Panc1 (cell line): ENCODE measurements at regions not wholly inside any gene's neighbourhood (a gene's known extent, or its start where the extent isn't known, plus 50 kb on each side); places are given as distances from the start of the nearest gene placed in this dataset.

ENCODE experiments used
- ATAC-seq: fragments of 200-7000 bp; cut with Tn5 transposase; 2 replicates; pipeline ENCODE4 v1.9.1; 2020; ENCODE audit warnings: mild to moderate bottlenecking, moderate library complexity
- BruUV-seq: library from RNA; stranded (reverse); fragments of 400-500 nt; replicated peaks from 2 replicates; lab custom pipeline; 2021; lab: Mats Ljungman, UMichigan
- CTCF ChIA-PET: fragments of 300-600 bp; sonication (Branson Sonifier 250); formaldehyde crosslinking; loops from one replicate; lab custom pipeline; 2022; ENCODE audit warnings: antibody characterized with exemption; lab: Charles Lee
- POLR2A ChIA-PET: fragments of 300-600 bp; sonication (Branson Sonifier 250); formaldehyde crosslinking; loops from one replicate; lab custom pipeline; 2022; ENCODE audit warnings: antibody characterized with exemption; lab: Charles Lee
- DNase-seq: peaks from one replicate; pipeline ENCODE4 v3.0.0-alpha.2; 2010; ENCODE audit warnings: low read depth, low spot score
- H3K27ac ChIP-seq: 2 replicates; pipeline ENCODE4 v1.5.1; 2011; ENCODE audit warnings: mild to moderate bottlenecking, low read length, inconsistent platforms
- H3K27me3 ChIP-seq: fragments of 200-500 bp; sonication (Bioruptor generic); 2 replicates; pipeline ENCODE4 v1.6.0; 2014; ENCODE audit warnings: low read length, inconsistent platforms; ENCODE audit not compliant: control insufficient read depth, insufficient read depth
- H3K36me3 ChIP-seq: fragments of 200-500 bp; sonication (Bioruptor generic); 2 replicates; pipeline ENCODE4 v1.5.1; 2014; ENCODE audit warnings: inconsistent platforms, mild to moderate bottlenecking, low read length, moderate library complexity; ENCODE audit not compliant: control insufficient read depth, insufficient read depth
- H3K4me1 ChIP-seq: 2 replicates; pipeline ENCODE4 v1.5.1; 2011; ENCODE audit warnings: inconsistent platforms, mild to moderate bottlenecking, low read length, moderate library complexity; ENCODE audit not compliant: control insufficient read depth, insufficient read depth
- H3K4me3 ChIP-seq, 2 experiments: 2 replicates each; pipeline ENCODE4 v1.5.1; 2011 to 2012; ENCODE audit warnings: low read depth in 2 of 2, low read length in 2 of 2, mild to moderate bottlenecking in 2 of 2, inconsistent platforms in 1 of 2, moderate library complexity in 1 of 2
- H3K9me3 ChIP-seq: fragments of 200-500 bp; sonication (Bioruptor generic); 2 replicates; pipeline ENCODE4 v1.5.1; 2014; ENCODE audit warnings: low read depth, mild to moderate bottlenecking, inconsistent platforms, low read length, moderate library complexity; ENCODE audit not compliant: control insufficient read depth, insufficient read depth
- CTCF ChIP-seq: fragments of 450-650 bp; IDR thresholded peaks from 2 replicates; pipeline ENCODE4 v1.5.1; 2017; ENCODE audit warnings: mild to moderate bottlenecking
- POLR2AphosphoS5 ChIP-seq: IDR thresholded peaks from 2 replicates; pipeline ENCODE4 v1.6.1; 2012; ENCODE audit warnings: mild to moderate bottlenecking, low read depth, low read length, moderate library complexity
- REST ChIP-seq, 2 experiments: IDR thresholded peaks; 2 replicates each; pipeline ENCODE4 v1.6.1; 2011 to 2012; ENCODE audit warnings: low read depth in 2 of 2, control low read depth in 1 of 2, low read length in 1 of 2, mild to moderate bottlenecking in 1 of 2, moderate library complexity in 1 of 2; ENCODE audit not compliant: insufficient read depth in 1 of 2
- SIN3A ChIP-seq: IDR thresholded peaks from 2 replicates; pipeline ENCODE4 v1.6.1; 2012; ENCODE audit warnings: low read depth, mild to moderate bottlenecking, low read length, moderate library complexity, borderline replicate concordance; ENCODE audit not compliant: insufficient read depth
- TCF7L2 ChIP-seq: IDR thresholded peaks from 2 replicates; pipeline ENCODE4 v1.6.1; 2011; ENCODE audit warnings: mild to moderate bottlenecking, low read depth, low read length, inconsistent platforms
- in situ Hi-C: cut with HindIII; loops from 2 replicates; pipeline ENCODE4 v1.10.0; 2016; ENCODE audit warnings: low sequenced_read_pairs, low pct_unique_long_range_greater_than_20kb
- intact Hi-C: fragments of 100-400 bp; cut with micrococcal nuclease; formaldehyde crosslinking; loops from one replicate; pipeline ENCODE4 v1.10.0; 2022; ENCODE audit not compliant: unreplicated experiment

GRCh38 chr2:196247976-196248280 is 76.5 kb upstream of the STK17B start:
- Histone ChIP-seq H3K4me1 (no peaks in the 10 kb centered on the region), H3K9me3 (no peaks in the 10 kb centered on the region), H3K36me3 (no peaks in the 10 kb centered on the region), H3K27me3 (no peaks in the 10 kb centered on the region), H3K4me3 (no peak overlapping the region), H3K27ac (no peak overlapping the region)
- intact Hi-C loops (no loop called here), in situ Hi-C loops (no loop called here)
- no peak for DNase-seq
- ChIA-PET CTCF (no interaction called here), POLR2A (interaction anchor here (0.6 kb wide), 1 partner anchor 82 kb away, joined by 3 read pairs; no protein-coding TSS in a partner anchor)
- no TSS peak for BruUV-seq
- ATAC-seq, result no peak
- TF ChIP-seq POLR2AphosphoS5 (no peak), CTCF (no peak), REST (IDR thresholded peaks at IDR 0.05; ENCODE audit: insufficient read depth in 1 of 2, low read depth in 2 of 2, low read length in 1 of 2) (no peak), TCF7L2 (no peak)

GRCh38 chr2:196248467-196249094 is 77.2 kb upstream of the STK17B start:
- in situ Hi-C loops, result no loop called here
- Histone ChIP-seq H3K4me3 (no peak overlapping the region), H3K36me3 (no peaks in the 10 kb centered on the region), H3K27ac (no peak overlapping the region), H3K9me3 (no peaks in the 10 kb centered on the region), H3K4me1 (no peaks in the 10 kb centered on the region), H3K27me3 (no peaks in the 10 kb centered on the region)
- no TSS peak for BruUV-seq
- intact Hi-C loops, result no loop called here
- no peak for TF ChIP-seq CTCF
- TF ChIP-seq SIN3A, result no peak
- TF ChIP-seq TCF7L2, result no peak
- no peak for TF ChIP-seq POLR2AphosphoS5
- TF ChIP-seq REST (IDR thresholded peaks at IDR 0.05; ENCODE audit: insufficient read depth in 1 of 2, low read depth in 2 of 2, low read length in 1 of 2), result no peak
- CTCF ChIA-PET, result no interaction called here
- ATAC-seq (no peak), DNase-seq (no peak)
- POLR2A ChIA-PET, result interaction anchor here (0.6 kb wide), 1 partner anchor 83 kb away, joined by 3 read pairs; no protein-coding TSS in a partner anchor
